ENCODE measurements at regions not wholly inside any gene's neighbourhood (a gene's known extent, or its start where the extent isn't known, plus 50 kb on each side); places are given as distances from the start of the nearest gene placed in this dataset.
"Not testable (repeated sequence)": the region's sequence is repeated elsewhere in the genome, so short reads cannot be mapped to it uniquely, and the experiment has no call there.

DNA sequence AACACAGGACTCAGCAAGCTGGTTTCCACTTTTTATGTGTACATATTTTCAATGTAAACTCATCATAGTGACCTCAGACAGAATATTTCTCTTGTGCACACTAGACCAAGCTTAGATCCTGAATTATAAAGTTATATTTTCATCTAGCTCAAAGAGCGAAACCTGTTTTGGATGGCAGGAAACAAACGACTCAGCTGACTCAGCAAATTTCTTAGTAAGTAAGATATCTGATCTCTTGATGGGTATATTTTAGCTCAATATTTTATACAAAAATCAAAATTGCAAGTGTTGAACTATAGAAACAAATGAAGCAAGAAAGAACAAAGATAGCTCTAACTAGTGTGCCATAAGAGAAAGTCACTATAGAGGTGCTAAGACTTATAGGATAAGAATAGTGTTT, 1114.5 kb downstream of the STPG2 start:
- TF ChIP-seq HNF4G (IDR thresholded peaks at IDR 0.05) = no peak
- TF ChIP-seq, protein P1, sequence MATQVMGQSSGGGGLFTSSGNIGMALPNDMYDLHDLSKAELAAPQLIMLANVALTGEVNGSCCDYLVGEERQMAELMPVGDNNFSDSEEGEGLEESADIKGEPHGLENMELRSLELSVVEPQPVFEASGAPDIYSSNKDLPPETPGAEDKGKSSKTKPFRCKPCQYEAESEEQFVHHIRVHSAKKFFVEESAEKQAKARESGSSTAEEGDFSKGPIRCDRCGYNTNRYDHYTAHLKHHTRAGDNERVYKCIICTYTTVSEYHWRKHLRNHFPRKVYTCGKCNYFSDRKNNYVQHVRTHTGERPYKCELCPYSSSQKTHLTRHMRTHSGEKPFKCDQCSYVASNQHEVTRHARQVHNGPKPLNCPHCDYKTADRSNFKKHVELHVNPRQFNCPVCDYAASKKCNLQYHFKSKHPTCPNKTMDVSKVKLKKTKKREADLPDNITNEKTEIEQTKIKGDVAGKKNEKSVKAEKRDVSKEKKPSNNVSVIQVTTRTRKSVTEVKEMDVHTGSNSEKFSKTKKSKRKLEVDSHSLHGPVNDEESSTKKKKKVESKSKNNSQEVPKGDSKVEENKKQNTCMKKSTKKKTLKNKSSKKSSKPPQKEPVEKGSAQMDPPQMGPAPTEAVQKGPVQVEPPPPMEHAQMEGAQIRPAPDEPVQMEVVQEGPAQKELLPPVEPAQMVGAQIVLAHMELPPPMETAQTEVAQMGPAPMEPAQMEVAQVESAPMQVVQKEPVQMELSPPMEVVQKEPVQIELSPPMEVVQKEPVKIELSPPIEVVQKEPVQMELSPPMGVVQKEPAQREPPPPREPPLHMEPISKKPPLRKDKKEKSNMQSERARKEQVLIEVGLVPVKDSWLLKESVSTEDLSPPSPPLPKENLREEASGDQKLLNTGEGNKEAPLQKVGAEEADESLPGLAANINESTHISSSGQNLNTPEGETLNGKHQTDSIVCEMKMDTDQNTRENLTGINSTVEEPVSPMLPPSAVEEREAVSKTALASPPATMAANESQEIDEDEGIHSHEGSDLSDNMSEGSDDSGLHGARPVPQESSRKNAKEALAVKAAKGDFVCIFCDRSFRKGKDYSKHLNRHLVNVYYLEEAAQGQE (IDR thresholded peaks at IDR 0.05) = no peak
- no peak for TF ChIP-seq HNF4A (conservative IDR thresholded peaks at IDR 0.05)
- 62% methylated on average over 2 of the region's 2 CpGs for WGBS
- DNase-seq (ENCODE audit: low spot score) = no peak
- Histone ChIP-seq H3K27me3 (ENCODE audit: control insufficient read depth in 4 of 4, insufficient read depth in 4 of 4, low read length in 3 of 4) (no peaks in the 10 kb centered on the region), H3K9ac (ENCODE audit: low read depth in 1 of 2, low read length in 2 of 2) (no peak overlapping the region), H3K4me3 (ENCODE audit: low read depth in 1 of 3, low read length in 3 of 3) (no peak overlapping the region), H3K4me1 (ENCODE audit: control insufficient read depth in 4 of 4, insufficient read depth in 4 of 4, low read length in 3 of 4) (no peaks in the 10 kb centered on the region), H3K27ac (ENCODE audit: low read depth in 1 of 2, low read length in 2 of 2) (no peak overlapping the region), H3K9me3 (ENCODE audit: control insufficient read depth in 4 of 4, low read length in 3 of 4) (no peaks in the 10 kb centered on the region), H3K36me3 (ENCODE audit: control insufficient read depth in 4 of 4, insufficient read depth in 3 of 4, low read depth in 1 of 4, low read length in 3 of 4) (no peaks in the 10 kb centered on the region)

DNA sequence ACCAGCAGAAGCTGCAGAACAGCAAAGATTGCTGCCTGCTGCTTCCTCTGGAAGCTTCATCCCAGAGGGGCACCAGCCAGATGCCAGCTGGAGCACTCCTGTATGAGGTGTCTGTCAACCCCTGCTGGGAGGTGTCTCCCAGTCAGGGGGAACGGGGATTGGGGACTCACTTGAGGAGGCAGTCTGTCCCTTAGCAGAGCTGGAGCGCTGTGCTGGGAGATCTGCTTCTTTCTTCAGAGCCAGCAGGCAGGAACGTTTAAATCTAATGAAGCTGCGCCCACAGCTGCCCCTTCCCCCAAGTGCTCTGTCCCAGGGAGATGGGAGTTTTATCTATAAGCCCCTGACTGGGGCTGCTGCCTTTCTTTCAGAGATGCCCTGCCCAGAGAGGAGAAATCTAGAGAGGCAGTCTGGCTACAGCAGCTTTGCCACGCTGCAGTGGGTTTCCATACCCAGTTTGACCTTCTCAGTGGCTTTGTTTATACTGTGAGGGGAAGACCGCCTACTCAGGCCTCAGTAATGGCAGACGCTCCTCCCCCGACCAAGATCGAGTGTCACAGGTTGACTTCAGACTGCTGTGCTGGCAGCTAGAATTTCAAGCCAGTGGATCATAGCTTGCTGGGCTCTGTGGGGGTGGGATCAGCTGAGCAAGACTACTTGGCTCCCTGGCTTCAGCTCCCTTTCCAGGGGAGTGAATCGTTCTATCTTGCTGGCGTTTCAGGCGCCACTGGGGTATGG, 1105.7 kb downstream of the STPG2 start:
- H3K4me3 ChIP-seq (ENCODE audit: low read depth in 1 of 3, low read length in 3 of 3); H3K36me3 ChIP-seq (ENCODE audit: control insufficient read depth in 4 of 4, insufficient read depth in 3 of 4, low read depth in 1 of 4, low read length in 3 of 4); H3K9me3 ChIP-seq (ENCODE audit: control insufficient read depth in 4 of 4, low read length in 3 of 4); H3K27me3 ChIP-seq (ENCODE audit: control insufficient read depth in 4 of 4, insufficient read depth in 4 of 4, low read length in 3 of 4); DNase-seq (ENCODE audit: low spot score); H3K4me1 ChIP-seq (ENCODE audit: control insufficient read depth in 4 of 4, insufficient read depth in 4 of 4, low read length in 3 of 4); H3K9ac ChIP-seq (ENCODE audit: low read depth in 1 of 2, low read length in 2 of 2); H3K27ac ChIP-seq (ENCODE audit: low read depth in 1 of 2, low read length in 2 of 2): not testable (repeated sequence)
- 54% methylated on average over 12 of the region's 12 CpGs for WGBS

DNA sequence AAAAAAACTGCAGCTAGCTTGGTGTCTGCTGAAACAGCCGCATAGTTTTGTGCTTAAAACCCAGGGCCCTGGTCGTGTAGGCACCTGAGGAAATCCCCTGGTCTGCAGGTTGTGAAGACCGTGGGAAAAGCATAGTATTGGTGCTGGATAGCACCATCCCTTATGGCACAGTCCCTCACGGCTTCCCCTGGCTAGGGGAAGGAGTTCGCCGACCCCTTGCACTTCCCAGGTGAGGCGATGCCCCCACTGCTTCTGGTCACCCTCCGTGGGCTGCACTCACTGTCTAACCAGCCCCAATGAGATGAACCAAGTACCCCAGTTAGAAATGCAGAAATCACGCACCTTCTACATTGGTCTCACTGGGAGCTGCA, 1105.1 kb downstream of the STPG2 start:
- Histone ChIP-seq H3K27me3 (ENCODE audit: control insufficient read depth in 4 of 4, insufficient read depth in 4 of 4, low read length in 3 of 4) (no peaks in the 10 kb centered on the region), H3K4me1 (ENCODE audit: control insufficient read depth in 4 of 4, insufficient read depth in 4 of 4, low read length in 3 of 4) (no peaks in the 10 kb centered on the region), H3K9ac (ENCODE audit: low read depth in 1 of 2, low read length in 2 of 2) (no peak overlapping the region), H3K36me3 (ENCODE audit: control insufficient read depth in 4 of 4, insufficient read depth in 3 of 4, low read depth in 1 of 4, low read length in 3 of 4) (no peaks in the 10 kb centered on the region), H3K27ac (ENCODE audit: low read depth in 1 of 2, low read length in 2 of 2) (no peak overlapping the region), H3K4me3 (ENCODE audit: low read depth in 1 of 3, low read length in 3 of 3) (no peak overlapping the region), H3K9me3 (ENCODE audit: control insufficient read depth in 4 of 4, low read length in 3 of 4) (no peaks in the 10 kb centered on the region)
- TF ChIP-seq HNF4A (conservative IDR thresholded peaks at IDR 0.05) = no peak
- no peak for TF ChIP-seq RXRA (IDR thresholded peaks at IDR 0.05)
- no peak for TF ChIP-seq SP1 (IDR thresholded peaks at IDR 0.05)
- TF ChIP-seq HNF4G (IDR thresholded peaks at IDR 0.05) = no peak
- TF ChIP-seq FOXA2 (IDR thresholded peaks at IDR 0.05) = no peak
- TF ChIP-seq NR2F2 (IDR thresholded peaks at IDR 0.05) = no peak
- TF ChIP-seq, protein P2, sequence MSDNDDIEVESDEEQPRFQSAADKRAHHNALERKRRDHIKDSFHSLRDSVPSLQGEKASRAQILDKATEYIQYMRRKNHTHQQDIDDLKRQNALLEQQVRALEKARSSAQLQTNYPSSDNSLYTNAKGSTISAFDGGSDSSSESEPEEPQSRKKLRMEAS (IDR thresholded peaks at IDR 0.05) = no peak
- 80% methylated on average over 9 of the region's 9 CpGs for WGBS
- no peak for DNase-seq (ENCODE audit: low spot score)

DNA sequence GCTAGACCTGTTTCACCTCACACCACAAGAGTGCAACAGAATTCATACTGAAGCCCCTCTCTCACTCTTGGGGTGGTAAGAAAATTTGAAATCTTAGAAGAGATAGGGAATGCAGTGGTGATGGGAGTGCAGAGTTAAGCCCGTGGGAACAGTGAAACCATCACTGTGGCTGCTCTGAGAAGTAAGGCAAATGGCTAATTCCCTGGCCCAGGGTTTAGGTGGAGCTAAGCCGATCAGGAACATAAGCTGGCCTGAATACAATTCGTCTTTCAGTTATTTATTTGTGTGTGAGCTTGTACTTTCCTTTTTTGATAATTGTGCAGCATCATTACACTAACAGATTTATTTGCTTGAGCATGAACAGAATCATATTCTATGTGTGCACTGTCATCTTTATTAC, 1070.6 kb downstream of the STPG2 start:
- H3K36me3 ChIP-seq (ENCODE audit: control insufficient read depth in 4 of 4, insufficient read depth in 3 of 4, low read depth in 1 of 4, low read length in 3 of 4) = no peaks in the 10 kb centered on the region
- no peak overlapping the region for H3K27ac ChIP-seq (ENCODE audit: low read depth in 1 of 2, low read length in 2 of 2)
- no peak for TF ChIP-seq RAD21 (IDR thresholded peaks at IDR 0.05)
- TF ChIP-seq, protein P3, sequence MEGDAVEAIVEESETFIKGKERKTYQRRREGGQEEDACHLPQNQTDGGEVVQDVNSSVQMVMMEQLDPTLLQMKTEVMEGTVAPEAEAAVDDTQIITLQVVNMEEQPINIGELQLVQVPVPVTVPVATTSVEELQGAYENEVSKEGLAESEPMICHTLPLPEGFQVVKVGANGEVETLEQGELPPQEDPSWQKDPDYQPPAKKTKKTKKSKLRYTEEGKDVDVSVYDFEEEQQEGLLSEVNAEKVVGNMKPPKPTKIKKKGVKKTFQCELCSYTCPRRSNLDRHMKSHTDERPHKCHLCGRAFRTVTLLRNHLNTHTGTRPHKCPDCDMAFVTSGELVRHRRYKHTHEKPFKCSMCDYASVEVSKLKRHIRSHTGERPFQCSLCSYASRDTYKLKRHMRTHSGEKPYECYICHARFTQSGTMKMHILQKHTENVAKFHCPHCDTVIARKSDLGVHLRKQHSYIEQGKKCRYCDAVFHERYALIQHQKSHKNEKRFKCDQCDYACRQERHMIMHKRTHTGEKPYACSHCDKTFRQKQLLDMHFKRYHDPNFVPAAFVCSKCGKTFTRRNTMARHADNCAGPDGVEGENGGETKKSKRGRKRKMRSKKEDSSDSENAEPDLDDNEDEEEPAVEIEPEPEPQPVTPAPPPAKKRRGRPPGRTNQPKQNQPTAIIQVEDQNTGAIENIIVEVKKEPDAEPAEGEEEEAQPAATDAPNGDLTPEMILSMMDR (IDR thresholded peaks at IDR 0.05; ENCODE audit: low read depth, low read length, missing input control) = no peak
- TF ChIP-seq TAF1 (conservative IDR thresholded peaks at IDR 0.05) = no peak
- TF ChIP-seq JUND (IDR thresholded peaks at IDR 0.05) = no peak
- TF ChIP-seq, protein P4, sequence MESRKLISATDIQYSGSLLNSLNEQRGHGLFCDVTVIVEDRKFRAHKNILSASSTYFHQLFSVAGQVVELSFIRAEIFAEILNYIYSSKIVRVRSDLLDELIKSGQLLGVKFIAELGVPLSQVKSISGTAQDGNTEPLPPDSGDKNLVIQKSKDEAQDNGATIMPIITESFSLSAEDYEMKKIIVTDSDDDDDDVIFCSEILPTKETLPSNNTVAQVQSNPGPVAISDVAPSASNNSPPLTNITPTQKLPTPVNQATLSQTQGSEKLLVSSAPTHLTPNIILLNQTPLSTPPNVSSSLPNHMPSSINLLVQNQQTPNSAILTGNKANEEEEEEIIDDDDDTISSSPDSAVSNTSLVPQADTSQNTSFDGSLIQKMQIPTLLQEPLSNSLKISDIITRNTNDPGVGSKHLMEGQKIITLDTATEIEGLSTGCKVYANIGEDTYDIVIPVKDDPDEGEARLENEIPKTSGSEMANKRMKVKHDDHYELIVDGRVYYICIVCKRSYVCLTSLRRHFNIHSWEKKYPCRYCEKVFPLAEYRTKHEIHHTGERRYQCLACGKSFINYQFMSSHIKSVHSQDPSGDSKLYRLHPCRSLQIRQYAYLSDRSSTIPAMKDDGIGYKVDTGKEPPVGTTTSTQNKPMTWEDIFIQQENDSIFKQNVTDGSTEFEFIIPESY (IDR thresholded peaks at IDR 0.05) = no peak
- TF ChIP-seq, protein P2 (IDR thresholded peaks at IDR 0.05) = no peak
- TF ChIP-seq FOXA2 (IDR thresholded peaks at IDR 0.05) = no peak
- TF ChIP-seq FOXA1 (IDR thresholded peaks at IDR 0.05) = no peak
- no peak for TF ChIP-seq GABPA (IDR thresholded peaks at IDR 0.05 in 1 of 2, conservative IDR thresholded peaks at IDR 0.05 in 1 of 2)
- no peak for TF ChIP-seq YY1 (IDR thresholded peaks at IDR 0.05)
- TF ChIP-seq SP1 (IDR thresholded peaks at IDR 0.05) = no peak
- no peak for TF ChIP-seq EGR1 (IDR thresholded peaks at IDR 0.05; ENCODE audit: low read depth in 2 of 2)
- WGBS = 59% methylated on average over 3 of the region's 3 CpGs
- no peaks in the 10 kb centered on the region for H3K27me3 ChIP-seq (ENCODE audit: control insufficient read depth in 4 of 4, insufficient read depth in 4 of 4, low read length in 3 of 4)
- no peak for DNase-seq (ENCODE audit: low spot score)
- no peak overlapping the region for H3K4me3 ChIP-seq (ENCODE audit: low read depth in 1 of 3, low read length in 3 of 3)
- no peaks in the 10 kb centered on the region for H3K4me1 ChIP-seq (ENCODE audit: control insufficient read depth in 4 of 4, insufficient read depth in 4 of 4, low read length in 3 of 4)
- H3K9ac ChIP-seq (ENCODE audit: low read depth in 1 of 2, low read length in 2 of 2) = no peak overlapping the region
- H3K9me3 ChIP-seq (ENCODE audit: control insufficient read depth in 4 of 4, low read length in 3 of 4) = no peaks in the 10 kb centered on the region

All from liver (tissue), 8 donors.